ENCODE measurements at regions not wholly inside any gene's neighbourhood (a gene's known extent, or its start where the extent isn't known, plus 50 kb on each side); places are given as distances from the start of the nearest gene placed in this dataset.

- Histone ChIP-seq H3K4me3 (ENCODE audit: insufficient read depth, low read depth, low read length, poor library complexity, severe bottlenecking) (no peak overlapping the region), H3K4me1 (ENCODE audit: control insufficient read depth, insufficient read depth, low read length, poor library complexity, severe bottlenecking) (peaks cover 21% of the 10 kb centered on the region), H3K36me3 (ENCODE audit: control insufficient read depth, insufficient read depth, low read length) (no peaks in the 10 kb centered on the region), H3K27ac (ENCODE audit: insufficient read depth, low read length, poor library complexity, severe bottlenecking) (no peak overlapping the region), H3K27me3 (replicated peaks; ENCODE audit: control insufficient read depth, insufficient read depth, low read length, poor library complexity, severe bottlenecking) (no peaks in the 10 kb centered on the region), H3K9me3 (ENCODE audit: control insufficient read depth, low read length) (no peaks in the 10 kb centered on the region)
- no peak for DNase-seq
These were observed 111.8 kb upstream of the SLC44A1 start for GRCh38 chr9:105132606-105133005.

GRCh38 chr9:105138306-105138801 is 106.1 kb upstream of the SLC44A1 start:
- Histone ChIP-seq H3K4me1 (ENCODE audit: control insufficient read depth, insufficient read depth, low read length, poor library complexity, severe bottlenecking) (no peaks in the 10 kb centered on the region), H3K9me3 (ENCODE audit: control insufficient read depth, low read length) (no peaks in the 10 kb centered on the region), H3K27me3 (replicated peaks; ENCODE audit: control insufficient read depth, insufficient read depth, low read length, poor library complexity, severe bottlenecking) (no peaks in the 10 kb centered on the region), H3K36me3 (ENCODE audit: control insufficient read depth, insufficient read depth, low read length) (no peaks in the 10 kb centered on the region), H3K4me3 (ENCODE audit: insufficient read depth, low read depth, low read length, poor library complexity, severe bottlenecking) (no peak overlapping the region), H3K27ac (ENCODE audit: insufficient read depth, low read length, poor library complexity, severe bottlenecking) (no peak overlapping the region)
- no peak for DNase-seq

DNA sequence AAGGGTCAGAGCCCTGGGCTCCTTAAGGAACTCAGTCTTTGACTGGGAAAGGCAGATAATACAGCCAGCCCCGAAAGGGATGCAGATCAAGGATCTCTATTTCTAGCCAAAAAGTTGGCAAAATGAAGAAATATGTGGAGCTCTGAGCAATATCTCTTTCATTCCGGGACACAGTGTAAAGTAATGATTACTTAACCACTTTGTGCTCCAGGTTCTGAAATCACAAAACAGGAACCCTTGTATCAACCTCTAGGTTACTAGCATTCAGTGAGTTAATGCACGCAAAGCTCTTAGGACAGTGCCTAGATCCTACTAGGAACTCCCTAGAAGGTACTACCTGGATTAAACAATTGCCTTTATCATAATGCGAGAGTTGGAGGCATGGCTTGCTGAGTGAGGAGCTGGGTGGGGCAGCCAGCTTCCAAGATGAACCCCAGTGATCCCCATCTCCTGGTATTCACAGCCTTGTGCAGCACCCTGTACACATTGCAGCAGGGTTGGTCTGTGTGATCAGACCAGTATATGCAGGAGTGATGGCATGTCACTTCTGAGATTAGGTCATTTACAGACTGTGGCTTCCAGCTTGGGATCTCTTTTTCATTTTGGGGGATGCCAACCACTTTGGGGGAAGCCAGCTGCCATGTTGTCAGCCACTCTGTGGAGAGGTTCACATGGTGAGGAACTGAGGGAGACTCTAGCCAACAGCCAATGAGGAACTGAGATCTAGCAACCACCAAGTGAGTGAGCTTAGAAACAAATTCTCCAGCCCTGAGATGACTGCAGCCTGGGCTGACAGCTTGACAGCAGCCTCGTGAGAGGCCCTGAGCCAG is 103.1 kb upstream of the SLC44A1 start:
- Histone ChIP-seq H3K4me3 (ENCODE audit: insufficient read depth, low read depth, low read length, poor library complexity, severe bottlenecking) (no peak overlapping the region), H3K4me1 (ENCODE audit: control insufficient read depth, insufficient read depth, low read length, poor library complexity, severe bottlenecking) (no peaks in the 10 kb centered on the region), H3K9me3 (ENCODE audit: control insufficient read depth, low read length) (no peaks in the 10 kb centered on the region), H3K27me3 (replicated peaks; ENCODE audit: control insufficient read depth, insufficient read depth, low read length, poor library complexity, severe bottlenecking) (no peaks in the 10 kb centered on the region), H3K36me3 (ENCODE audit: control insufficient read depth, insufficient read depth, low read length) (no peaks in the 10 kb centered on the region), H3K27ac (ENCODE audit: insufficient read depth, low read length, poor library complexity, severe bottlenecking) (no peak overlapping the region)
- no peak for DNase-seq

GRCh38 chr9:105141976-105142250 is 102.5 kb upstream of the SLC44A1 start:
- Histone ChIP-seq H3K27me3 (replicated peaks; ENCODE audit: control insufficient read depth, insufficient read depth, low read length, poor library complexity, severe bottlenecking) (no peaks in the 10 kb centered on the region), H3K4me3 (ENCODE audit: insufficient read depth, low read depth, low read length, poor library complexity, severe bottlenecking) (no peak overlapping the region), H3K9me3 (ENCODE audit: control insufficient read depth, low read length) (no peaks in the 10 kb centered on the region), H3K27ac (ENCODE audit: insufficient read depth, low read length, poor library complexity, severe bottlenecking) (no peak overlapping the region), H3K36me3 (ENCODE audit: control insufficient read depth, insufficient read depth, low read length) (no peaks in the 10 kb centered on the region), H3K4me1 (ENCODE audit: control insufficient read depth, insufficient read depth, low read length, poor library complexity, severe bottlenecking) (no peaks in the 10 kb centered on the region)
- DNase-seq = no peak

DNA sequence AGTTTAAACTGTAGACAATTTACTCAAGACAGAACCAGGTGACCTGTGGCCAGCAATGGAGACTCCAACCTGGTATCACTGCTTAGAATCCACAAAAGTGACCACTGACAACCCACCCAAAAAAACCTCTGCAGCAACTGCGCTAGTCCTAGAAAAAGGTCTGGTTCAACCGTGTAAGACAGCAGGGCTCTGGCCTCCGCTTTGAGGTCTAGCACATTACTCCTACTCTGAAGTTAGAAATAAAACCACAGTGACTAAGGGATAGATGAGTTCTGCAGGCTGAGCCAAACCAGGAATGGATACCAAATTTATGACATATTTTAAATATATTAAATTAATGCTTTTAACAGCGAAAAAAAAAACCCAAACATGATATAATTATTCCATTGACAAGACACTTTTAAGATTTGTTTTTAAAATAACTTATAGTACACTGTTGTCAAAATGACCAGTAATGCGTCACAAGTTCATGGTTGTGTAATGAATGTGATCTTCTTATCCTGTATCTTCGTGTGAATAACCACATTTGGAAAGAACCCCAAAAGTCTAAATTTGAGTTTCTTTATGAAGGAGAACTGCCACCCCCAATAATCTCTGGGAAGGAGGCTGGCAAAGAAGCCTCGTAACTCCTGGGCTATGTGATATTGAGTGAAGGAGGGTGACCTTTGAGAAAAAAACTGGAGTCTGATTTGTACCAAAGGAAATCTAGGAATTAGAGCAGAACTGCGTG is 101.9 kb upstream of the SLC44A1 start:
- H3K36me3 ChIP-seq (ENCODE audit: control insufficient read depth, insufficient read depth, low read length) = no peaks in the 10 kb centered on the region
- no peaks in the 10 kb centered on the region for H3K9me3 ChIP-seq (ENCODE audit: control insufficient read depth, low read length)
- DNase-seq = no peak
- H3K4me3 ChIP-seq (ENCODE audit: insufficient read depth, low read depth, low read length, poor library complexity, severe bottlenecking) = no peak overlapping the region
- H3K27ac ChIP-seq (ENCODE audit: insufficient read depth, low read length, poor library complexity, severe bottlenecking) = no peak overlapping the region
- no peaks in the 10 kb centered on the region for H3K27me3 ChIP-seq (replicated peaks; ENCODE audit: control insufficient read depth, insufficient read depth, low read length, poor library complexity, severe bottlenecking)
- no peaks in the 10 kb centered on the region for H3K4me1 ChIP-seq (ENCODE audit: control insufficient read depth, insufficient read depth, low read length, poor library complexity, severe bottlenecking)

DNA sequence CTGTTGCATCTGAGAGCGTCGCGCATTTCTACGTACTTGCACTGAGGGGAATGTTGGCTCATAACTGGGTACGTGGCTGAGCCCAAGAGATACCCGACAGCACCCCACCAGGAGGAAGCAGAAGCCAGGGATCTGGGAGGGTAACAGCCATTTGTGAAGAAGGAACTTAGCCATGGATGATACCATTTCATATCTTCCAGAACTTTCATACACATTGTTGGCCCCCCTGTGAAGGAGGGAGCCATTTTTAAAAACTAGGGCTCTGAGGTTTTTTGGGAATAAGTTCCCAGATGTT is 101.4 kb upstream of the SLC44A1 start:
- Histone ChIP-seq H3K27ac (ENCODE audit: insufficient read depth, low read length, poor library complexity, severe bottlenecking) (no peak overlapping the region), H3K9me3 (ENCODE audit: control insufficient read depth, low read length) (no peaks in the 10 kb centered on the region), H3K4me3 (ENCODE audit: insufficient read depth, low read depth, low read length, poor library complexity, severe bottlenecking) (no peak overlapping the region), H3K36me3 (ENCODE audit: control insufficient read depth, insufficient read depth, low read length) (no peaks in the 10 kb centered on the region), H3K27me3 (replicated peaks; ENCODE audit: control insufficient read depth, insufficient read depth, low read length, poor library complexity, severe bottlenecking) (no peaks in the 10 kb centered on the region), H3K4me1 (ENCODE audit: control insufficient read depth, insufficient read depth, low read length, poor library complexity, severe bottlenecking) (no peaks in the 10 kb centered on the region)
- DNase-seq = no peak

DNA sequence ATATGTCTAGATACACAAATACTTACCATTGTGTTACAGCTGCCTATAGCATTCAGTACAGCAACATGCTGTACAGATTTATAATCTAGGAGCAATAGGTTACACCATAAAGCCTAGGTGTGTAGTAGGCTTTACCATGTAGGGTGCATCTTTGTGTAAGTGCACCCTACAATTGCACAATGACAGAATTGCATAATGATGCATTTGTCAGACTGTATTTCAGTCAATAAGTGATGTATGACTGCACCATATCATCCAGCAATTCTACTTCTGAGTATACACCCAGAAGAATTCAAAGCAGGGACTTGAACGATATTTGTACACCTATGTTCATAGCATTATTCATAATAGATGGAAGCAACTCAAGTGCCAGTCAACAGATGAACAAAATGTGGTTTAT is 100.4 kb upstream of the SLC44A1 start:
- Histone ChIP-seq H3K9me3 (ENCODE audit: control insufficient read depth, low read length) (no peaks in the 10 kb centered on the region), H3K27ac (ENCODE audit: insufficient read depth, low read length, poor library complexity, severe bottlenecking) (no peak overlapping the region), H3K4me1 (ENCODE audit: control insufficient read depth, insufficient read depth, low read length, poor library complexity, severe bottlenecking) (no peaks in the 10 kb centered on the region), H3K27me3 (replicated peaks; ENCODE audit: control insufficient read depth, insufficient read depth, low read length, poor library complexity, severe bottlenecking) (no peaks in the 10 kb centered on the region), H3K36me3 (ENCODE audit: control insufficient read depth, insufficient read depth, low read length) (no peaks in the 10 kb centered on the region), H3K4me3 (ENCODE audit: insufficient read depth, low read depth, low read length, poor library complexity, severe bottlenecking) (no peak overlapping the region)
- DNase-seq = no peak

- no peak for DNase-seq
- no peaks in the 10 kb centered on the region for H3K36me3 ChIP-seq (ENCODE audit: control insufficient read depth, insufficient read depth, low read length)
- no peak overlapping the region for H3K4me3 ChIP-seq (ENCODE audit: insufficient read depth, low read depth, low read length, poor library complexity, severe bottlenecking)
- H3K4me1 ChIP-seq (ENCODE audit: control insufficient read depth, insufficient read depth, low read length, poor library complexity, severe bottlenecking) = no peaks in the 10 kb centered on the region
- H3K27me3 ChIP-seq (replicated peaks; ENCODE audit: control insufficient read depth, insufficient read depth, low read length, poor library complexity, severe bottlenecking) = no peaks in the 10 kb centered on the region
- no peak overlapping the region for H3K27ac ChIP-seq (ENCODE audit: insufficient read depth, low read length, poor library complexity, severe bottlenecking)
- H3K9me3 ChIP-seq (ENCODE audit: control insufficient read depth, low read length) = no peaks in the 10 kb centered on the region
These were observed 99.6 kb upstream of the SLC44A1 start for GRCh38 chr9:105144841-105145240.

GRCh38 chr9:105146677-105147076 is 97.8 kb upstream of the SLC44A1 start:
- no peak for DNase-seq
- Histone ChIP-seq H3K36me3 (ENCODE audit: control insufficient read depth, insufficient read depth, low read length) (no peaks in the 10 kb centered on the region), H3K4me3 (ENCODE audit: insufficient read depth, low read depth, low read length, poor library complexity, severe bottlenecking) (no peak overlapping the region), H3K27ac (ENCODE audit: insufficient read depth, low read length, poor library complexity, severe bottlenecking) (no peak overlapping the region), H3K4me1 (ENCODE audit: control insufficient read depth, insufficient read depth, low read length, poor library complexity, severe bottlenecking) (no peaks in the 10 kb centered on the region), H3K27me3 (replicated peaks; ENCODE audit: control insufficient read depth, insufficient read depth, low read length, poor library complexity, severe bottlenecking) (no peaks in the 10 kb centered on the region), H3K9me3 (ENCODE audit: control insufficient read depth, low read length) (no peaks in the 10 kb centered on the region)

DNA sequence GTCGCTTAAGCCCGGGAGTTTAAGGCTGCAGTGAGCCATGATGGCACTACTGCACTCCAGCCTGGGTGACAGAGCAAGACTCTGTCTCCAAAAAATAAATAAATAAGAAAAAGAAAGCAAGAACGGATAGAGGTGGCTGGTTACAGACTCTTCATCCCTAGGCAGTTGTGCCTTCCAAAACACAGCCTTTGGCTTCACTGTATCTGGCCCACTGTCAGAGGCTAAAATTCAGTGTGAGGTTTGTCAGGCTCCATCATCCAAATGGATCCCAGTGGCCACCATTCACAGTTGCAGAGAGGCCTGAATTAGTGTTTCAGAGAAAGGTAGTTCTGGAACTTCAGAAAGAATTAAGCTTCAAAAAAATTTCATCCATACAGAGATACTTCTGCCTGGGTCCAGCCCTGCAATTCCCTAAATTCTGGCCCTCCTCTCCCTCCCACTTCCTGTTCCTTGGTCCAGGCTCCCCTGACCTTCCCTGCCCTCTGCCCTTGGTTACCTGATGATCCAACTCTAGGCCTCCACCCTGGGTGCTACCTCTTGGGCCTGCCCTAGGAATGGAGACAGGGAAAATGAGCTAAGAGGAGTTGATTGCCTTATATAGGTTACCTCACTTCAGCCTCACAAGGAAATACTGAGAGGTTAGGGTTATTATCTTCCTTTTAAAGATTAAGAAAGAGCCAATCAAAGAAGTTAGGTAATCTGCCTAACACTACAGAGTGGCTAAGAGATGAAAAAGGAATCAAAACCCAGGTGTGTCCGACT is 97.2 kb upstream of the SLC44A1 start:
- no peaks in the 10 kb centered on the region for H3K9me3 ChIP-seq (ENCODE audit: control insufficient read depth, low read length)
- no peaks in the 10 kb centered on the region for H3K4me1 ChIP-seq (ENCODE audit: control insufficient read depth, insufficient read depth, low read length, poor library complexity, severe bottlenecking)
- H3K36me3 ChIP-seq (ENCODE audit: control insufficient read depth, insufficient read depth, low read length) = no peaks in the 10 kb centered on the region
- no peak for DNase-seq
- H3K4me3 ChIP-seq (ENCODE audit: insufficient read depth, low read depth, low read length, poor library complexity, severe bottlenecking) = no peak overlapping the region
- no peaks in the 10 kb centered on the region for H3K27me3 ChIP-seq (replicated peaks; ENCODE audit: control insufficient read depth, insufficient read depth, low read length, poor library complexity, severe bottlenecking)
- no peak overlapping the region for H3K27ac ChIP-seq (ENCODE audit: insufficient read depth, low read length, poor library complexity, severe bottlenecking)

Measured in effector memory CD4-positive, alpha-beta T cell (primary cell).